GM19455 (cell line): ENCODE measurements at regions not wholly inside any gene's neighbourhood (a gene's known extent, or its start where the extent isn't known, plus 50 kb on each side); places are given as distances from the start of the nearest gene placed in this dataset.
"Not testable (repeated sequence)": the region's sequence is repeated elsewhere in the genome, so short reads cannot be mapped to it uniquely, and the experiment has no call there.

Experiments
- ATAC-seq: cut with Tn5 transposase; IDR thresholded peaks from one replicate; pipeline ENCODE4 v1.9.1; 2021; ENCODE audit not compliant: unreplicated experiment

- no peak for ATAC-seq
Measured at GRCh38 chr3:127045435-127046045, 62.6 kb downstream of the PLXNA1 start.

DNA sequence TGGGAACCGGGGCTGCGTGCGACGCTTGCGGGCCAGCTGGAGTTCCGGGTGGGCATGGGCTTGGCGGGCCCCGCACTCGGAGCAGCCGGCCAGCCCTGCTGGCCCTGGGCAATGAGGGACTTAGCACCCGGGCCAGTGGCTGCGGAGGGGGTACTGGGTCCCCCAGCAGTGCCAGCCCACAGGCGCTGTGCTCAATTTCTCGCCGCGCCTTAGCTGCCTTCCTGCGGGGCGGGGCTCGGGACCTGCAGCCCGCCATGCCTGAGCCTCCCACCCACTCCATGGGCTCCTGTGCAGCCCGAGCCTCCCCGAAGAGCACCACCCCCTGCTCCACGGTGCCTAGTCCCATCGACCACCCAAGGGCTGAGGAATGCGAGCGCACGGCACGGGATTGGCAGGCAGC, 63.8 kb downstream of the PLXNA1 start:
- not testable (repeated sequence) for ATAC-seq

DNA sequence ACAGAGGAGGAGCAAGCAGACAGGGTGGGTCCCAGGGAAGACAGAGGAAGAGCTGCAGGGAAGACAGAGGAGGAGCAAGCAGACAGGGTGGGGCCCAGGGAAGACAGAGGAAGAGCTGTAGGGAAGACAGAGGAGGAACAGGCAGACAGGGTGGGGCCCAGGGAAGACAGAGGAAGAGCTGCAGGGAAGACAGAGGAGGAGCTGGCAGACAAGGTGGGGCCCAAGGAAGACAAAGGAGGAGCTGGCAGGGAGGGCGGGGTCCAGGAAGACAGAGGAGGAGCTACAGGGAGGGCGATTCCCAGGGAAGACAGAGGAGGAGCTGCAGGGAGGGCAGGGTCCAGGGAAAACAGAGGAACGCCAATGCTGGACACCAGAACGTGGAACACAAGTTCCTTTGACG, 66.5 kb downstream of the PLXNA1 start:
- ATAC-seq: no peak

- ATAC-seq: no peak
Measured at GRCh38 chr3:127050733-127051132, 67.8 kb downstream of the PLXNA1 start.

- ATAC-seq: no peak
Measured at GRCh38 chr3:127052121-127052561, 69.2 kb downstream of the PLXNA1 start.

- ATAC-seq: no peak
Measured at GRCh38 chr3:127053026-127053425, 70.1 kb downstream of the PLXNA1 start.

DNA sequence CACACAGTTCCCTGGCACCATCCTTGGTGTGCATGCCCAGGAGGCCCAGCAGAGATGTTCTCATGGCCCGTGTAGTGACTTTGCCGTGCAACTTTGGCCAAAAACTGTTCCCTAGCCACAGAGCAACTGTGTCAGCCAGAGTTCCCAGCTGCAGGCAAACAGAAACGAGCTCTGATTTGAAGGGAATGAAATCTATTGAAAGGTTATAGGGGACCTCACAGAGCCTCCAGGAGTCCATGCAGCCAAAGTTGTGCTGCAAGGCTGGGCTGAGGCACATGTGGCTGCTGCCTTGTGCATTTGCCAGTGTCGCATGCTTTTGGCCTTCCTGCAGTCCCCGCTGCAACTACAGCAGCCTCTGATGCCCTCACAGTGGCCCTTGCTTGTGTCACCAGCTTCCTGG, 70.5 kb downstream of the PLXNA1 start:
- no peak for ATAC-seq

DNA sequence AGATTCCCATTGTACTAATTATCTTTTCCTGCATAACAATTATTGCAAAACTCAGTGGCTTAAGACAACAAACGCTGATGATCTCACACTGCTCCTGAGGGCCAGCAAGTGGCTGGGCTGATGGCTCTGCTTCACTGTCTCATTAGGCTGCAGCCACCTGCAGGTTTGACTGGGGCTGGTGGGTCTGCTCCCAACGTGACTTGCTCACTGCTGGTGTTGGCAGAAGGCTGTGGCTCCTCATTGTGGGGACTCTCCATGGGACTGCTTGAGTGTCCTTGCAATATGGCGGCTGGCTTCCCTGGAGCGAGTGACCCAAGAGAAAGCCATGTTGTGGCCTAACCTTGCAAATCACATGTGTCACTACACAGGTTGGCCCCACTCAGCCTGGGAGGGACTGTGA, 71.1 kb downstream of the PLXNA1 start:
- no peak for ATAC-seq

GRCh38 chr3:127056281-127056680, 73.4 kb downstream of the PLXNA1 start:
- ATAC-seq: no peak

- no peak for ATAC-seq
Measured at GRCh38 chr3:127056976-127057375, 74.1 kb downstream of the PLXNA1 start.

DNA sequence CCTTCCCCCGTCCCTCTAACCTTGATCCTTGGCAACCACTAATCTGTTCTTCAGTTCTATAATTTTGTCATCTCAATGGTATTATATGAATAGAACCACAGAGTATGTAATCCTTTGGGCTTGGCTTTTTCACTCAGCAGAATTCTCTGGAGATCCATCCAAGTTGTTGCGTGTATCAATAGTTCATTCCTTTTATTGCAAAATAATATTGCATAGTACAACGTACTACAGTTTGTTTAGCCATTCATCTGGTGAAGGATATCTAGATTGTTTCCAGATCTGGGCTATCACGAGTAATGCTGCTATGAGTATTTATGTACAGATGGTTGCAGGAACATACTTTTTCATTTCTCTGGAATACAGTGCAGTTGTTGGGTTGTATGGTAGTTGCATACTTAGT, 76.2 kb downstream of the PLXNA1 start:
- no peak for ATAC-seq

GRCh38 chr3:127061641-127062040, 78.7 kb downstream of the PLXNA1 start:
- no peak for ATAC-seq

DNA sequence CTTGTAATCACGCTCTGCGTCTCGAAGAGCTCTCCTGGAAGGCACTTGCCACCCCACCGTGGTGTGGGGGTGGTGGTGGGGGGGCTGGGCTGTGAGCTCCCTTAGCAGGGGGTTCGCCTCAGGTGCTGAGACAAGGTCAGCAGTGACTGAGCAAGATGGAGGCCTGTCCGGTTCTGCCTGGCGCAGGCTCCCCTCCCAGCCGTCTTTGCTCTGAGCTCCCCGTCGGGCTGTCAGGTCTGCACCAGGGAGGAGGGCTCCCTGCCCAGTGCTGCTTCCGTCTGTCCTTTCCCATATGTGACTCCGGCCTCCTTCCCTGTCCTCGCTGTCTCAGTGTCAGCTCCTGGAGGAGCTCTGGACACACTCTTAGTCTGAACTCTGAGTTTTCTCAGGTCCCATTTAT, 80.0 kb downstream of the PLXNA1 start:
- ATAC-seq: no peak

GRCh38 chr3:127063916-127064315, 81.0 kb downstream of the PLXNA1 start:
- ATAC-seq: no peak

GRCh38 chr3:127064391-127065137, 81.6 kb downstream of the PLXNA1 start:
- no peak for ATAC-seq

GRCh38 chr3:127065138-127065427, 82.2 kb downstream of the PLXNA1 start:
- ATAC-seq: no peak

GRCh38 chr3:127065561-127066290, 82.8 kb downstream of the PLXNA1 start:
- ATAC-seq: no peak

GRCh38 chr3:127066635-127067034, 83.7 kb downstream of the PLXNA1 start:
- ATAC-seq: no peak

DNA sequence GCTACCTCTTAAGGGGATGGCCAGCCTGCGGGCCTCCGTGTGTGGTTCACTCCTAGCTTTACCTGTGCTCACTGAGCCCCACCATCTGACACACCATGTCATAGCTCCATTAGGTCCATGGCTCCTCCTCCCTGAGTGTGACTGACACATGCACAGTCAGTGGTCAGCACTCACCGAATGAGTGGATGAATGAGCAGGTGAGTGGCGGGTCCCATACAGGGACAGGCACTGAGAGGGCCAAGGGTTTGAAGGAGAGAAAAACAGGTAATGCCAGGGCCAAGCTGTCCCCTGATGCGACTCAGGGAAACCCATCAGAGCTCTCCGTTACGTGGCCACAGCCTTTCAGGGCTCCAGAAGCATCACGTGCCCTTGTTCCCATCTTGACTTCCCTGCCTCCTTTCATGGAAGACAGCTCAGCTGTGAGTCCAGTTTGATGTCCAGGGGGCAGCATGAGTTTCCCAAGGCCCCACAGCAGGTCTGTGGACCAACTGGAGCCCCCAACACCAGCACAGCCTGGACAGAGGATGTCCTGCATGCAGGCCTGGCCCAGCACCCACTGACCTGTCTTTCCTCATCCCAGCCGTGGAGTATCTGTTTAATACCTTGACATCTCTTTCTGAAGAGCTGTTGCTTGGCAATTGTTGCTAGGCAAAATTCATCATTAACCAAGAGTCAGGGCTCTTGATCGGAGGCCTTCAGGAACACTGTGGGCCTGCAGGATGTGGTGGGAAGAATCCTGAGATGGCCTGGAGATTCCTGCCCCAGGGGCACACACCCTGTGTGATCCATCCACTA, 84.4 kb downstream of the PLXNA1 start:
- ATAC-seq: no peak

DNA sequence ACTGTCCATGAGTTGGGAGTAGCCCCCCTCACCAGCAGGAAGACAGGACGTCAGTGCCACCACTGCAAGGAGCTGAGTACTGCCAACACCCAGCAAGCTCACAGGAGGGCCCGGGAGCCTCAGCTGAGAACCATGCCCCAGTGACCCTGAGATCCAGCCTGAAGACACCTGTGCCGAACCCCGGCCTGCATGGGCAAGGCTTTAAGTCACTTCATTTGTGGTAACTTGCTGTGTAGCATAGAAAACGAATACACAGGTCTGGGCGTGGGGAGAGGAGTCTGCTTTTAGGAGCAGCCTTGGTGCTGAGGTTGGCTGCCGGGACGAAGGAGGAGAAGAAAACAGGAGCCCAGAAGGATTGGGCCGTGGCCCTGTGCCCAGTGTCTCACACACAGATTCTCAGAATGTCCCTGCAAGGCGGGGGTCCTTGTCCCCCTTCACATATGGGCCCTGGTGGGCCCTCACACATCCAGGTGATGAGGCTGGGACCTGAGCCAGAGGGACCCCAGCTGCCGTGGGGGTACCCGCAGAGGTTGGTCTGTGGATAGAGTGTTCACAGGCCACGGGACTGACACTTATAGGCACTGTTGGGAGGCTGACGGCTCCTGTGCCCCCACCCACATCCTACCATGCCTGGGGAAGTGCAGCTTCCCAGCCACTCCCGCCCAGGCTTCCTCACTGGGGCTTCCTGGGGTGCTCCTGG, 85.3 kb downstream of the PLXNA1 start:
- ATAC-seq: no peak

DNA sequence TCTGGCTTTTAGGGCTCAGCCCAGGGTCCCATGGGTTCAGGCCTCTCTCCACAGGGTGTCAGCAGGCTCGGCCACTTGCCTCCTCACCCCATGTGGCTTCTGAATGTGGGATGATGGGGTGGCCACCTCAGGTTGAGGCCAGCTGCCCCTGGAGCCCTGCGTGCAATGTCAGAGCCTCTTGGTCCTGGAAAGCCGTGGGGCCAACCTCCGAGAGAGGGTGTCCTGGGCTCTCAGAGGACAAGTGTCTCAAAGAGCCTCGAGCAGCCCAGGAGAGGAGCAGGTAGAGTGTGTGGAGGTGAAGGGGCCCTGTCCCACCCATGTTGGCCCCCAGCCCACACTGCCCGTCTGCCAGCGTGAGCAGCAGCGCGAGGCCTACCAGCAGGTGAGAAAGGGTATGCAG, 86.0 kb downstream of the PLXNA1 start:
- no peak for ATAC-seq
